Fibroblast of lung (primary cell): ENCODE measurements at regions not wholly inside any gene's neighbourhood (a gene's known extent, or its start where the extent isn't known, plus 50 kb on each side); places are given as distances from the start of the nearest gene placed in this dataset.

Source experiments
- DNase-seq, 2 donors: peaks; one replicate each; pipeline versions ENCODE4 v3.0.0 to v3.0.0-alpha.2; 2010; ENCODE audit warnings: low read depth in 2 of 2
- H2AFZ ChIP-seq: 2 replicates; pipeline ENCODE4 v1.5.1; 2012; ENCODE audit warnings: low read length, control low read depth, inconsistent platforms
- H3K27ac ChIP-seq: 2 replicates; pipeline ENCODE4 v1.5.1; 2011; ENCODE audit warnings: low read length, control low read depth; ENCODE audit not compliant: insufficient read depth
- H3K27me3 ChIP-seq: 2 replicates; pipeline ENCODE4 v1.5.1; 2011; ENCODE audit warnings: mild to moderate bottlenecking, low read length; ENCODE audit not compliant: control insufficient read depth, insufficient read depth
- H3K36me3 ChIP-seq: 2 replicates; pipeline ENCODE4 v1.5.1; 2011; ENCODE audit warnings: low read length; ENCODE audit not compliant: control insufficient read depth, insufficient read depth
- H3K4me1 ChIP-seq: 2 replicates; pipeline ENCODE4 v1.5.1; 2011; ENCODE audit warnings: low read length; ENCODE audit not compliant: control insufficient read depth, insufficient read depth; ENCODE audit errors: extremely low read depth
- H3K4me2 ChIP-seq: 2 replicates; pipeline ENCODE4 v1.5.1; 2011; ENCODE audit warnings: low read length, control low read depth; ENCODE audit not compliant: insufficient read depth; ENCODE audit errors: extremely low read depth
- H3K4me3 ChIP-seq, 4 experiments: fragments of 200-600 bp in 1 of 4; sonication (generic) in 1 of 4; replicated peaks in 1 of 4; 2 replicates each; pipeline ENCODE4 v1.5.1; 2011 to 2016; ENCODE audit warnings: low read length in 4 of 4, low read depth in 3 of 4, mild to moderate bottlenecking in 3 of 4, control low read depth in 2 of 4, inconsistent platforms in 1 of 4, mixed read lengths in 1 of 4; ENCODE audit not compliant: insufficient read depth in 1 of 4; ENCODE audit errors: control extremely low read depth in 1 of 4
- H3K79me2 ChIP-seq: 2 replicates; pipeline ENCODE4 v1.5.1; 2012; ENCODE audit warnings: mild to moderate bottlenecking, low read length, inconsistent platforms; ENCODE audit not compliant: control insufficient read depth, insufficient read depth
- H3K9ac ChIP-seq: 2 replicates; pipeline ENCODE4 v1.5.1; 2011; ENCODE audit warnings: mild to moderate bottlenecking, low read length, control low read depth; ENCODE audit not compliant: insufficient read depth
- H3K9me3 ChIP-seq: 2 replicates; pipeline ENCODE4 v1.5.1; 2012; ENCODE audit warnings: low read depth, low read length; ENCODE audit not compliant: control insufficient read depth, insufficient read depth
- H4K20me1 ChIP-seq: 2 replicates; pipeline ENCODE4 v1.5.1; 2011; ENCODE audit warnings: low read length; ENCODE audit not compliant: control insufficient read depth, insufficient read depth; ENCODE audit errors: extremely low read depth
- CTCF ChIP-seq, 2 donors: IDR thresholded peaks in 1 of 2; conservative IDR thresholded peaks in 1 of 2; 1 replicate in 1 of 2; 2 replicates in 1 of 2; pipeline ENCODE4 v1.5.1; 2011 to 2012; ENCODE audit warnings: low read length in 2 of 2, control low read depth in 1 of 2, inconsistent platforms in 1 of 2, low read depth in 1 of 2, mild to moderate bottlenecking in 1 of 2
- EZH2 ChIP-seq: IDR thresholded peaks from 2 replicates; pipeline ENCODE4 v1.5.1; 2012; ENCODE audit warnings: low read length, control low read depth, mild to moderate bottlenecking; ENCODE audit errors: missing control alignments

DNA sequence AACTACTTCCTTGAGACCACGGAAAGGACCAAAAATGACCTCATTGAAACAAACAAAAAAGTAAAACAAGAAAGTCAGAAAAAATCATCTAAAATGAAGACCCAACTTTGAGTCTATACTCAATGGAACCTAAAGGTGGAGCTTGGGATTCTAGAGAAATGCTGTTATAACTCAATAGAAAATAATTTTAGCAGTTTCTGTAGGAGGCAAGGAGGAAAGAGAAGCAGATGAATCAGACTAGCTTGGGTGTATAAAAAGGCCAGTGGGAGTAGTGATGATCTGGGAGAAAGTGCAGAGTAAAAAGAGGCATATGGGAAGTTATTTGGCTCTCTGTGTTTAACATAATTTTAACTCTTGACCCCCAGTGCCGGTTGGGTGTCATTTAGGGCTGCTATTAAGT, 94.4 kb downstream of the TMCO5A start:
- no peak overlapping the region for H3K4me2 ChIP-seq
- H3K27me3 ChIP-seq, result no peaks in the 10 kb centered on the region
- H4K20me1 ChIP-seq, result no peaks in the 10 kb centered on the region
- no peak overlapping the region for H2AFZ ChIP-seq
- H3K4me1 ChIP-seq, result no peaks in the 10 kb centered on the region
- no peak overlapping the region for H3K9ac ChIP-seq
- TF ChIP-seq EZH2 (no peak), CTCF (conservative IDR thresholded peaks at IDR 0.05 in 1 of 2, IDR thresholded peaks at IDR 0.05 in 1 of 2; ENCODE audit: low read depth in 1 of 2, low read length in 2 of 2) (no peak)
- no peak overlapping the region for H3K4me3 ChIP-seq
- H3K9me3 ChIP-seq, result no peaks in the 10 kb centered on the region
- no peak overlapping the region for H3K27ac ChIP-seq
- DNase-seq, result peak; percentile 30 to 62
- H3K36me3 ChIP-seq, result no peaks in the 10 kb centered on the region
- H3K79me2 ChIP-seq, result no peaks in the 10 kb centered on the region

DNA sequence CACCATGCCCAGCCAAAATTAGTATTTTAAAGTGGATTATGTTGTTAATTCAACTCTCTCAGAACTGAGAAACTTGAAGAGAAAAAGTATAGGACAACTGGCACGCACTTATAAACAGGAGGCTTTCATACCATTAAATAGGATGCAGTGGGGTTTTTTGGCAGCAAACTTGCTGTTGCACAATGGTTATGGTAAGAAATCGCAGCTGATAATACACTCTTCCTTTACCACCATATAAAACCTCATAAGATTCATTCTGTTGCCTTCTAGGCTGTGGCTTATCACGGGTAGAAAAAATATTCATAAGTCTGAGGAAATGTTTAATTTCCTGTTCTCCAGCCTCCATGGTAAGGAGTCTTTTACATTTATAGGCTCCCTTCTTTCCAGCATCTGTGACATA, 95.3 kb downstream of the TMCO5A start:
- peak; percentile 50 to 93 for DNase-seq
- Histone ChIP-seq H3K9ac (no peak overlapping the region), H3K36me3 (no peaks in the 10 kb centered on the region), H2AFZ (no peak overlapping the region), H3K79me2 (no peaks in the 10 kb centered on the region), H4K20me1 (no peaks in the 10 kb centered on the region), H3K4me3 (no peak overlapping the region), H3K9me3 (no peaks in the 10 kb centered on the region), H3K27me3 (no peaks in the 10 kb centered on the region), H3K4me2 (no peak overlapping the region), H3K4me1 (no peaks in the 10 kb centered on the region), H3K27ac (no peak overlapping the region)
- TF ChIP-seq CTCF (conservative IDR thresholded peaks at IDR 0.05 in 1 of 2, IDR thresholded peaks at IDR 0.05 in 1 of 2; ENCODE audit: low read depth in 1 of 2, low read length in 2 of 2), result no peak
- TF ChIP-seq EZH2, result no peak

GRCh38 chr15:38030609-38031008, 96.2 kb downstream of the TMCO5A start:
- TF ChIP-seq CTCF (conservative IDR thresholded peaks at IDR 0.05 in 1 of 2, IDR thresholded peaks at IDR 0.05 in 1 of 2; ENCODE audit: low read depth in 1 of 2, low read length in 2 of 2) (no peak), EZH2 (no peak)
- H3K9ac ChIP-seq, result no peak overlapping the region
- H3K79me2 ChIP-seq, result no peaks in the 10 kb centered on the region
- H3K9me3 ChIP-seq, result no peaks in the 10 kb centered on the region
- peaks cover 1% of the 10 kb centered on the region for H3K4me1 ChIP-seq
- H3K27ac ChIP-seq, result no peak overlapping the region
- no peaks in the 10 kb centered on the region for H3K27me3 ChIP-seq
- no peak overlapping the region for H3K4me3 ChIP-seq
- H4K20me1 ChIP-seq, result no peaks in the 10 kb centered on the region
- no peaks in the 10 kb centered on the region for H3K36me3 ChIP-seq
- no peak overlapping the region for H3K4me2 ChIP-seq
- no peak overlapping the region for H2AFZ ChIP-seq
- no peak for DNase-seq
